NCI-H510A treated with DMSO at 0.1 percent for 48 hours (cell line): ENCODE measurements at regions not wholly inside any gene's neighbourhood (a gene's known extent, or its start where the extent isn't known, plus 50 kb on each side); places are given as distances from the start of the nearest gene placed in this dataset.

ENCODE experiments used
- DNase-seq: peaks from one replicate; lab custom pipeline; 2025; lab: John Stamatoyannopoulos, UW

GRCh38 chr18:71523483-71524435 lies 1020.4 kb downstream of the CBLN2 start:
- DNase-seq: no peak

DNA sequence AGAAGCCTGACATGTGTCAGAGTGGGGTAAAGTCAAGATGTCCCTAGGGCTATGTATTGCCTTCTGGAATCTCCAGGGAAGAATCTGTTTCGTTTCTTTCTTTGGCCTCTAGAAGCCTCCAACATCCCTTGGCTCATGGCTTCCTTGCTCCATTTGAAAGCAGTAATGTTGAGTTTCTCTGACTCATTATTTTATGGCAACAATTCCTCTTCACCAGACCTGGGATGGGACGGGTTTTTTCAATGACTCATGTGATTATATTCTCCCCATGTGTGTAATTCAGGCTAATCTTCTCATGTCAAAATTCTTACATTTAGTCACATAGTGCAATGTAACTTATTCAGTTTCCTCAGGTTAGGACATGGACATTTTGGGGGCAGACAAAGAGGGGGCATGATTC lies 1038.6 kb downstream of the CBLN2 start:
- DNase-seq: no peak

GRCh38 chr18:71503222-71503621 lies 1040.9 kb downstream of the CBLN2 start:
- no peak for DNase-seq

GRCh38 chr18:71485611-71486010 lies 1058.5 kb downstream of the CBLN2 start:
- DNase-seq: no peak

DNA sequence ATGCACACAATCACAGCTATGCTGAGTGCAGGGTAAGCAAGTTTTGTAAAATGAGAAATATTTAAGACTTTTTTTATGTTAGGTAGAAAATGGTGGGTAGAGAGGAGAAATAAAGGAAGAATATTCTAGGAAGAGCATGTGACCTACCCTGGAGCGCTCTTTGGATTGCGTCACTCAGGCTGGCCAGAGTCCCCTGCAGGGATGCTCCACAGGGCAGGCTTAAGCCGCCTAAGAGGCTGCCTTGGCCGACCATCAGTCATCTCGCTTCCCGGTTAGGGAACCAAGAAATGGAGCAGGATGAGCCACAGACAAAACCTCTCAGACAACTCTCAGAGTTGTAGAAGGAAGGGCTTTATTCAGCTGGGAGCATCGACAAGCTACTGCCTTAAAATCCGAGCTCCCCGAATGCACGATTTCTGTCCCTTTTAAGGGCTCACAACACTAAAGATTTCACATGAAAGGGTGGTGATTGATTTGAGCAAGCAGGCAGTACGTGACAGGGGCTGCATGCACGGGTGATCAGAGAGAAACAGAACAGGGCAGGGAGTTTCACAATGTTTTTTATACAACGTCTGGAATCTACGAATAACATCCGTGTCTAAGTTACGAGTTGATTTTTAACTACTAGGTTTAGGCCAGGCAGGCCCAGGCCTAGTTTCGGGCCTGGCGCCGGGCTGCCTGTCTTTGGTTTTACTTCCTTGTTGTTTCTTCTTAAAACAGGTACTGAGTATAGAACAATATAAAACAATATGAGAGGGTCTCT lies 1072.0 kb downstream of the CBLN2 start:
- DNase-seq: no peak

DNA sequence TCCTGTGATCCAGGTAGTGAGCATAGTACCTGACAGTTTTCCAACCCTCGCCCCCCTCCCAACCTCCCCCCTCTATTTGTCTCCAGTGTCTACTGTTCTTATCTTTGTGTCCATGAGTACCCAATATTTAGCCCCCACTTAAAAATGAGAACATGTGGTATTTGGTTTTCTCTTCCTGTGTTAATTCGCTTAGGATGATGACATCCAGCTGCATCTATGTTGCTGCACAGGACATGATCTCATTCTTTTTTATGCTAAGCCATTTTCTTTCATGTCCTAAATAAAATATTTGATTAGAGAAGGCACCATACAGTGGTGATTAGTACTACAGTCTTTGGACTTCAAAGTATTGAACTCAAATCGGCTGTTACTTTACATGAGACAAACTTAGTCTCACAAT lies 1087.9 kb downstream of the CBLN2 start:
- DNase-seq: no peak

DNA sequence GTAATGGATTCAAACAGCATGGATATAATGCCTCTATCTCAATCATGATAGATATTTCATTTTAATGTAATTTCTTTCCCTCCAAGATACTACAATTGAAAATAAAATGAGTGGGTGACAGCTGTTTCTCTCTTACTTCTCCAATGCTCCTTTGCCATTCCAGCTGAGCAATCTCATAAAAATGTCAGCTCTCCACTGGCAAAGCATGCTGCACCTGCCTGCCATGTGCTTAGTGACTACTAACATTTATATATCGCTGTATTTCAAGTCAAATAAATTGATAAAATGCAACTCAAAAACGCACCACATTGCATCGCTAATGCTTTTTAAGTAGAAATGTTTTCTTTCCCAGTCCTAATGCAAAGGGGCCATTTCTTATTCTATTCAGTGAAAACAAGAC lies 1093.9 kb downstream of the CBLN2 start:
- DNase-seq: peak; percentile 72

GRCh38 chr18:71443706-71444480 lies 1100.2 kb downstream of the CBLN2 start:
- no peak for DNase-seq

DNA sequence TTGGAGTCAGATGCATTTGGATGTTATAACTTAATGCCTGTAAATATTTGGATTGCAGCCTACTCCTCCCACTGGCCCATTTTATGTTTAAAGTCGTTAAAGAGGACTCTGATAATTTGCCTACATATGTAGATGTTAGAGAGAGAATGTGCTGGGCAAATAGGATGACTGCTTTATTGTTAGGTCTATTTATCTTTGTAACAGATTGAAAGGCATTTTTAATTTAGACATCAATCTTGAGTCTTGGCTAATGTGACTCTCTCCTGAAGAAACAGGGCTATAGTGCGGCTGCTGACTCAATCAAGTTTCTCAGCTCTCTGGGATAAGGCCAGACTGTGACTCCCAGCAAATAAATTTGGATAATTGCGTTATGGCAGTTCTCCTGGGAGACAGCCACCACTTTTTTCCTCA lies 1101.4 kb downstream of the CBLN2 start:
- no peak for DNase-seq

DNA sequence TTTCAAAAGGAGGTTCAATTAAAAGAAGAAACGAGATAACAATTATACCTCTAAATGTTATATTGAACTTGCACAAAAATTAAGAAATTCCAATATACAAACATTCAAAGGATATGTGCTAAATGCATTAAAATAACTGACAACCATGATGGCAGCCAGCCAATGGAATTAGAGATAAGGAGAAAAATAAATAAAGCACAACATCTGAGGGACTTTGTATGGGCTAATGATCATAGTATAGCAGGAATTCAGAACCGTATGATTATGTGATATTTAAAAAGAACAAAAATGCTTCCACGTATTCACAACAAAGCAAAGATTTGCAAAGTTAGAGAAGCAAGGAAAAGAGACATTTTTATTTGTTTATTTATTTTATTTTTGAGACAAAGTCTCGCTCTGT lies 1103.0 kb downstream of the CBLN2 start:
- no peak for DNase-seq

DNA sequence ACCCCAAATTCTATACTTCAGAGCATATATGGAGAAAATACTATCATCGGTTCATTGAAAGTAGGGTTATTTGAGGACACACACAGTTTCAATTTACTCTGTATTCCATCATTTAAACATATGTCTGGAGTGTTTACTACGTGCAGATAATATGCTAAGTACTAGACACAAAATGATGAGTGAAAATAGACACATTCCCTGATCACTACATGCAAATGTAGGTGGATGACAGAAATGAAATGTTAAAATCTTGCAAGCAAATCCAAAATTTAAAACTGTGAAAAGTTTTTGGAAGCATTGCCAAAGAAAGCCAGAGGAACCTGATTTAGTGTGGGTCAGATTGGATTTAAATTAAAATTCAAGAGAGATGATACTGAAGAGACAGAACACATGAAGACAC lies 1106.6 kb downstream of the CBLN2 start:
- no peak for DNase-seq

DNA sequence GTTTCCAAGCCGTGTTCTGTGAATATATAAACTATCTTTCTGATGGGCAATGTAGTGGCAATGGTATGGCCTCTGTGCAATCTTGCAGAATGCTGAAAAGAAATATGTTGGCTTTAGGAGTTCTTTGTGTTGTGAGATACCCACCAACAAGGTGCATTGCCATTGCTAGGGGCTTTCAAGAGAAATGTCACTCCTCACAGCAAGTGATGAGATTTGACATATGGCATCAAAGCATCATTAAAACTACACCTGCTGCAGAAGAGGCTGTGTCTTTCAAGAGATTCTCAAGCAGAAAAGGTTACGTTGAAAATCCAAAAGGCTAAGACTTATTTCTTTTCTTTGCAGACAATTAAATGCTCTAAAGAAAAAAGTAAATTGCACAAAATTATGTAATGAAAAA lies 1110.8 kb downstream of the CBLN2 start:
- DNase-seq: no peak

GRCh38 chr18:71431689-71432088 lies 1112.5 kb downstream of the CBLN2 start:
- no peak for DNase-seq

GRCh38 chr18:71431171-71431570 lies 1113.0 kb downstream of the CBLN2 start:
- no peak for DNase-seq

DNA sequence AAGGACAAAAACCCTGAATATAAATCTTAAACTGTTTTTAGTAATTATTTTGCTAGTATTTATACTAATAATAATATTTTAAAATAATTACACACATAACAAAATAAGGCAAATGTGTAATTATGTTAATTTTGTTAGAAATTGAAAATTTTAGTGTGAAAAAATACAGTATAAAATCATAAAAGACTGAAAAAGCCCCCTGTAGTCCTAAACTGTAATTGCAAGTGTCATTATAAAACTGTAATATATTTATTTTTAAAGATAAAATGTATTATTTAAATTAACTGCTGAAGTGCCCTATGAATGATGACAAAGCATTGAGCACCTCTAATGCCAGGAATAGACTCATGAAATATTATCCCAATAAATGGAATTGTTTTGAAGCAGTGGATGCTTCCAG lies 1117.7 kb downstream of the CBLN2 start:
- no peak for DNase-seq

- DNase-seq: peak; percentile 53
Observed at GRCh38 chr18:71405169-71405809, 1116.4 kb downstream of the SOCS6 start.

DNA sequence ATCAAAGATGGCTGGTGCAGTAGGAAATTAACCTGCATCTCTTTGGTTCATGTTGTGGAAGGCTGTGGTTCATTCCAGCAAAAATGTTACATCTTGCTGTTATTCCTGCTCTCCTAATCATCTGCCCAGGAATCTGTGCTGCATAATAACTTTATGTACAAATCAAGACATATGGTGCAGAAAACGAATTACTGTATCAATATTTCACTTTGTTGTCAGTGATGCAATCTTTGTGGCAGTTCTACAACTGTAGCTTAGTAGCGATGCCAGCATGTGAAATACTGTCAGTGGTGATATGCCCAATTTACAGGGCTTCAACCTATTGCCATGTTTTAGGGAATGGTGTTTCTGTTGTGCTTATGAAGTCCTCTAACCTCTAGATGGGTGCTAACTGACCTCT lies 1114.7 kb downstream of the SOCS6 start:
- no peak for DNase-seq

DNA sequence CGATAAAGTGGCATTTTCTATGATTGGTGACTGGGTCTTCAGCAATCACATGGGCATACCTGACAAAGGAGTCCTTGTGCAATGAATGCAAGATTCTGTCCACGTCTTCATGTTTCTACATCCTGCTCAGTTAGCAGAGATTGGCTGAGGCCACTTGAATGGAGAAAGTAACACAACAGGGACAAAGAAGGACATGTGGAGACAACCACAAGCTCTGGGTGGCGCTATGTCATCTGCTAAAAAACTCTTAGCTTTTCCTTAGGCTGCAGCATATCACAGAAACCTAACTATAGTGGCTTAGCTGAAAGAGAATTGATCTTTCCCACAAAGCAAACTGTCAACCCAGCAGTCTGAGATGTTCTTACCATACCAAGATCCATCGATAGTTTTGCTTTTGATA lies 1109.7 kb downstream of the SOCS6 start:
- peak; percentile 56 for DNase-seq

- no peak for DNase-seq
Observed at GRCh38 chr18:71388148-71388547, 1099.3 kb downstream of the SOCS6 start.

GRCh38 chr18:71374294-71375000 lies 1085.6 kb downstream of the SOCS6 start:
- DNase-seq: no peak

GRCh38 chr18:71371951-71372605 lies 1083.2 kb downstream of the SOCS6 start:
- DNase-seq: no peak
